ENCODE measurements at regions not wholly inside any gene's neighbourhood (a gene's known extent, or its start where the extent isn't known, plus 50 kb on each side); places are given as distances from the start of the nearest gene placed in this dataset.
"Not testable (repeated sequence)": the region's sequence is repeated elsewhere in the genome, so short reads cannot be mapped to it uniquely, and the experiment has no call there.

DNA sequence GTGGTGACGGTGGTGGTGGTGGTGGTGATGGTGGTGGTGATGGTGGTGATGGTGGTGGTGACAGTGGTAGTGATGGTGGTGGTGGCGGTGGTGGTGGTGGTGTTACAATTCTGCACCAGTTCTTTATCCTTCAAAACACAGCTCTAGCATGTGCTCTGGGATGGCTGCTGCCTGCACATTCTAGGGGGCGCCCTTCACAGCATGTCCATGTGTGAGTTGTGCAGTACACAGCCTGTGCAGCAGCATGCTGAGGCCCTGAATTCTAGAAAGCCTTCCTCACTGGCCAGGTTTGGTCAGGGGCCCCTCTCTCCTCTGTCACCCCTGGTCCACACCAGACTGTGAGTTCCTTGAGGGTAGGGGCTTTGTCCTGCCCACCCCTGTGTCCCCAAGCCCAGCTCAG, 67.7 kb downstream of the MATN1 start:
- Histone ChIP-seq H3K36me3 (no peaks in the 10 kb centered on the region), H3K4me1 (ENCODE audit: control insufficient read depth in 1 of 2, insufficient read depth in 1 of 2, low read depth in 1 of 2, low read length in 1 of 2) (no peaks in the 10 kb centered on the region), H3K27ac (no peak overlapping the region), H3K9me3 (no peaks in the 10 kb centered on the region), H3K4me3 (ENCODE audit: low read depth in 1 of 2, low read length in 1 of 2) (no peak overlapping the region), H3K27me3 (peaks cover 24% of the 10 kb centered on the region)
- TF ChIP-seq, protein P1, sequence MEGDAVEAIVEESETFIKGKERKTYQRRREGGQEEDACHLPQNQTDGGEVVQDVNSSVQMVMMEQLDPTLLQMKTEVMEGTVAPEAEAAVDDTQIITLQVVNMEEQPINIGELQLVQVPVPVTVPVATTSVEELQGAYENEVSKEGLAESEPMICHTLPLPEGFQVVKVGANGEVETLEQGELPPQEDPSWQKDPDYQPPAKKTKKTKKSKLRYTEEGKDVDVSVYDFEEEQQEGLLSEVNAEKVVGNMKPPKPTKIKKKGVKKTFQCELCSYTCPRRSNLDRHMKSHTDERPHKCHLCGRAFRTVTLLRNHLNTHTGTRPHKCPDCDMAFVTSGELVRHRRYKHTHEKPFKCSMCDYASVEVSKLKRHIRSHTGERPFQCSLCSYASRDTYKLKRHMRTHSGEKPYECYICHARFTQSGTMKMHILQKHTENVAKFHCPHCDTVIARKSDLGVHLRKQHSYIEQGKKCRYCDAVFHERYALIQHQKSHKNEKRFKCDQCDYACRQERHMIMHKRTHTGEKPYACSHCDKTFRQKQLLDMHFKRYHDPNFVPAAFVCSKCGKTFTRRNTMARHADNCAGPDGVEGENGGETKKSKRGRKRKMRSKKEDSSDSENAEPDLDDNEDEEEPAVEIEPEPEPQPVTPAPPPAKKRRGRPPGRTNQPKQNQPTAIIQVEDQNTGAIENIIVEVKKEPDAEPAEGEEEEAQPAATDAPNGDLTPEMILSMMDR (IDR thresholded peaks at IDR 0.05) = no peak

DNA sequence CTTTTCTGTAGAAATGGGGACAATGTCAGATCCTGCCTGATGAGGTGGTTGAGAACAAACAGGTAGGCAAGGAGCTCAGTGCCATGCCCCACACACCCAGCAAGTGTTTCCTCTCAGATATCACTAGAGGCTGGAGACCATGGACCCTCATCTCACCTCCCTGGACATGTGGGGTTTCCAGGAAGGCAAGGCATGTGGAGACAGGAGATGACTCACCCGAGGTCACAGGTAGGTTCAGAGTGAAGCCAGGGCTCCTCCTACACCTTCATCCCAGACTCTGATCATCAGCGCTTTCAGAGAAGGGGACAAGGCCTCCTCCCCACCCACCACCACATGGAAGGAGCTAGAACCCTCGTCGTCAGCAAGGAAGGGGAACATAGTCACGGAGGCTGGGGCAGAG, 69.2 kb downstream of the MATN1 start:
- H3K36me3 ChIP-seq = no peaks in the 10 kb centered on the region

DNA sequence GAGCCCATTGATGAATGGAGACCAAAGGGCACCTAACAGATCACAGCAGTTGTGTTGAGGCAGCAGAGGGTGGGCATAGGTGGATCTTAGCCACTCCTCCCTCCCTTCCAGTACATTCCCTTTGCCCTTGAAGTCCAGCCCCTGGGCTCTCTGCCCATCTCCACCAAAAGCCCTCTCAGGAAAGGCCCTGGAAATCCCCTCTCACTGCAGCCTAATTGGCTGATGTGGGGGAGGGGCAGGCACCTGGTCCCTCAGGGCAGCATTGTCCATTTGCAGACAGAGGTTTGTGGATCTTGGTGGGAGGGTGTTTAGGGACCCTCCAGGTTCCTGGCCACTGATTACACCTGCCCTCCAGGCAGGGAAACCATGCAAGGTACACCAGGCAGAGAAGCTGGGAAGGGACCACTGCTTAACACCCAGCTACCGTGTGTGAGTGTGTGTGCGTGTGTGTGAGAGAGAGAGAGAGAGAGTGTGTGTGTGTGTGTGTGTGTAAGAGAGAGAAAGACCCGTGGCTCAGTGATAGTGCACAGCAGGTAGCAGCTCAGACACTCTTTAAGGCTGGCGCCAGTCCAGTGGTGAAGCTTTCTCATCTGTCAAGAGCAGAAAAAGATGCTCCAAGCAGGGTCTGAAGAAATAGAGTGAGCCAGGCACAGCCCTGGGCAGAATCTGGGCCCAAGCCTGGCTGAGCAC, 71.1 kb downstream of the MATN1 start:
- Histone ChIP-seq H3K4me3 (ENCODE audit: low read depth in 1 of 2, low read length in 1 of 2) (no peak overlapping the region), H3K27me3 (peaks cover 32% of the 10 kb centered on the region), H3K9me3 (no peaks in the 10 kb centered on the region), H3K4me1 (ENCODE audit: control insufficient read depth in 1 of 2, insufficient read depth in 1 of 2, low read depth in 1 of 2, low read length in 1 of 2) (no peaks in the 10 kb centered on the region), H3K27ac (no peak overlapping the region), H3K36me3 (no peaks in the 10 kb centered on the region)
- TF ChIP-seq, protein P1 (IDR thresholded peaks at IDR 0.05) = no peak

More for the DNA sequence above, 69.2 kb downstream of the MATN1 start:
- TF ChIP-seq, protein P1 (IDR thresholded peaks at IDR 0.05) = no peak
- no peak overlapping the region for H3K4me3 ChIP-seq (ENCODE audit: low read depth in 1 of 2, low read length in 1 of 2)
- no peaks in the 10 kb centered on the region for H3K4me1 ChIP-seq (ENCODE audit: control insufficient read depth in 1 of 2, insufficient read depth in 1 of 2, low read depth in 1 of 2, low read length in 1 of 2)
- no peak overlapping the region for H3K27ac ChIP-seq
- H3K9me3 ChIP-seq = no peaks in the 10 kb centered on the region
- H3K27me3 ChIP-seq = peaks cover 37% of the 10 kb centered on the region

DNA sequence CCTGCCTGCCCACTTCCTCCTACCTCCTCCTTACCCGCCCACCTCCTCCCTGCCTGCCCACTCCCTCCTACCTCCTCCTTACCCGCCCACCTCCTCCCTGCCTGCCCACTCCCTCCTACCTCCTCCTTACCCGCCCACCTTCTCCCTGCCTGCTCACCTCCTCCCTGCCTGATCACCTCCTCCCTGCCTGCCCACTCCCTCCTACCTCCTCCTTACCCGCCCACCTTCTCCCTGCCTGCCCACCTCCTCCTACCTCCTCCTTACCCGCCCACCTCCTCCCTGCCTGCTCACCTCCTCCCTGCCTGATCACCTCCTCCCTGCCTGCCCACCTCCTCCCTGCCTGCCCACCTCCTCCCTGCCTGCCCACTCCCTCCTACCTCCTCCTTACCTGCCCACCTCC, 72.0 kb downstream of the MATN1 start:
- not testable (repeated sequence) for H3K4me1 ChIP-seq (ENCODE audit: control insufficient read depth in 1 of 2, insufficient read depth in 1 of 2, low read depth in 1 of 2, low read length in 1 of 2); H3K27ac ChIP-seq; H3K36me3 ChIP-seq; H3K9me3 ChIP-seq; H3K4me3 ChIP-seq (ENCODE audit: low read depth in 1 of 2, low read length in 1 of 2)
- peaks cover 32% of the 10 kb centered on the region for H3K27me3 ChIP-seq

DNA sequence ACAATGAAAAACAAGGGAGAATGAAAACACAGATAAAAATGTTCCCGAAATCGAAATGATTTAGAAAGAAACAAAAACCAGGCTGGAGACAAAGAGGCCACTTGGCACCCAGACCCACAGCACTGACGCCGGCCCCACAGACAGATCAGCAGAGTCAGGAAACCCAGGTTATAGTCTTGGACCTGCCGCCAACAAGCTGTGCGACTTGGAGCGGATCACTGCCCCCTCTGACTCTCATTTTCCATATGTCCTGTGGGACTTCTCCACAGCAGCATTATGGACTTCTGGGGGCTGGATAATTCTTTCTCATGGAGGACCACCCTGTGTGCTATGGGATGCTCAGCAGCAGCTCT, 72.4 kb downstream of the MATN1 start:
- Histone ChIP-seq H3K36me3 (no peaks in the 10 kb centered on the region), H3K27me3 (peaks cover 32% of the 10 kb centered on the region), H3K9me3 (no peaks in the 10 kb centered on the region), H3K4me3 (ENCODE audit: low read depth in 1 of 2, low read length in 1 of 2) (no peak overlapping the region), H3K27ac (no peak overlapping the region), H3K4me1 (ENCODE audit: control insufficient read depth in 1 of 2, insufficient read depth in 1 of 2, low read depth in 1 of 2, low read length in 1 of 2) (no peaks in the 10 kb centered on the region)
- TF ChIP-seq, protein P1 (IDR thresholded peaks at IDR 0.05) = no peak

DNA sequence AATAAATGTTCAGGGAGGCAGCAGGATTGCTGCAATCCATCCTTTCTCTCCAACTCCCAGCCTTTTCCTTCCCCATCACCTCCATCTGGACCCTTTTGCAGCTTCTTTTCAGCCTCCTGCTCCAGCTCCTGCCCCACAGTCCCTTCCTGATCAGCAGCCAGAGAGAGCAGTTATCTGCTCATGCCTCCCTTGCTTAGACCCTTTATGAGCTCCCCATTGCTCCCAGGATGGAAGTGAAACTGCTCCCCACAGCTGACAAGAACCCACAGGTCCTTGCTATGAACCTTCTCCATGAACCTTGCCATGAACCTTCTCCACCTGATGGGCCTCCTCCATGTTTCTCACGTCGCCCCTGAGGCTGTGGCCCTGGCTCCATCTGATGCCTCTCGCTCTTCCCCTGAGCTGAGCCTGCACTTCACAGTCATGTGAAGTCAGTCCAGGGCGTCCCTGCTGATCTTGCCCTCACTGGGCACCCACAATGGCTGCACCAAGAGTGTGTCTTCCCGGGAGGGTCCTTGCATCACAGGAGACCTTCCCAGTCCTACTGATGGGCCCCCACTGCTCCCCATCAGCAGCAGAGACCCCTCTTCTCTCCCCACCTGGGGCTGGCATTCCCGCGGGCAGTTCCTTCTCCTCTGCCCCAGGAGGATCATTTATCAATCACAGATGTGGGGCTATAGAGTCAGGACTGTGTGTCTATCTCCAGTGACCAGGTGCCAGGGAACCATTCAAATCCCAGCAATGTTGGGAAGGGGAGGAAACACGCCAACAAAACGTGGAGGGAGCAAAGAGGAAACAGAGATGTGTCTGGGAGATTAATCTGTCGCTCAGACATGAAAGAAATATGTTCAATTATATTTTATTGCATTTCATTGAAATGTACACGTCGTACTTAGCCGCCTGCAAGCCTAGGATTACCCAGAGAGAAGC, 73.1 kb downstream of the MATN1 start:
- Histone ChIP-seq H3K9me3 (no peaks in the 10 kb centered on the region), H3K36me3 (no peaks in the 10 kb centered on the region), H3K27me3 (peaks cover 32% of the 10 kb centered on the region), H3K27ac (no peak overlapping the region), H3K4me3 (ENCODE audit: low read depth in 1 of 2, low read length in 1 of 2) (no peak overlapping the region), H3K4me1 (ENCODE audit: control insufficient read depth in 1 of 2, insufficient read depth in 1 of 2, low read depth in 1 of 2, low read length in 1 of 2) (no peaks in the 10 kb centered on the region)
- TF ChIP-seq, protein P1 (IDR thresholded peaks at IDR 0.05) = no peak
